Astrocyte of the spinal cord (primary cell): ENCODE measurements at regions not wholly inside any gene's neighbourhood (a gene's known extent, or its start where the extent isn't known, plus 50 kb on each side); places are given as distances from the start of the nearest gene placed in this dataset.

Experiments used
- DNase-seq: peaks from one replicate; pipeline ENCODE4 v3.0.0; 2011; ENCODE audit warnings: low read depth, low spot score
- H3K4me3 ChIP-seq: 2 replicates; pipeline ENCODE4 v1.5.1; 2011; ENCODE audit warnings: low read depth, mild to moderate bottlenecking, low read length, moderate library complexity
- CTCF ChIP-seq: IDR thresholded peaks from 2 replicates; pipeline ENCODE4 v1.5.1; 2012; ENCODE audit warnings: low read depth, mild to moderate bottlenecking, low read length, inconsistent platforms
- in situ Hi-C: cut with HindIII; loops from 2 replicates; pipeline ENCODE4 v1.10.0; 2017; ENCODE audit warnings: low sequenced_read_pairs

- TF ChIP-seq CTCF = no peak
- DNase-seq = no peak
- in situ Hi-C loops = no loop called here
- no peak overlapping the region for H3K4me3 ChIP-seq
These were observed 215.0 kb downstream of the USP6NL start for GRCh38 chr10:11396311-11396955.

- H3K4me3 ChIP-seq = no peak overlapping the region
- no peak for DNase-seq
- no peak for TF ChIP-seq CTCF
- in situ Hi-C loops = no loop called here
These were observed 215.7 kb downstream of the USP6NL start for GRCh38 chr10:11395581-11396310.

GRCh38 chr10:11395161-11395560 lies 216.3 kb downstream of the USP6NL start:
- H3K4me3 ChIP-seq = no peak overlapping the region
- no peak for TF ChIP-seq CTCF
- DNase-seq = no peak
- in situ Hi-C loops = no loop called here

GRCh38 chr10:11393858-11394257 lies 217.6 kb downstream of the USP6NL start:
- no peak for DNase-seq
- no peak for TF ChIP-seq CTCF
- in situ Hi-C loops = no loop called here
- no peak overlapping the region for H3K4me3 ChIP-seq

GRCh38 chr10:11392776-11393175 lies 218.7 kb downstream of the USP6NL start:
- no peak overlapping the region for H3K4me3 ChIP-seq
- DNase-seq = no peak
- in situ Hi-C loops = no loop called here
- TF ChIP-seq CTCF = no peak

- H3K4me3 ChIP-seq = no peak overlapping the region
- DNase-seq = no peak
- in situ Hi-C loops = no loop called here
- no peak for TF ChIP-seq CTCF
These were observed 222.5 kb downstream of the USP6NL start for GRCh38 chr10:11388996-11389395.
